Endothelial cell of umbilical vein (primary cell): ENCODE measurements at regions not wholly inside any gene's neighbourhood (a gene's known extent, or its start where the extent isn't known, plus 50 kb on each side); places are given as distances from the start of the nearest gene placed in this dataset.

ENCODE experiments used
- BruUV-seq: library from RNA; stranded (reverse); fragments of 400-500 nt; replicated peaks from 2 replicates; lab custom pipeline; 2021; lab: Mats Ljungman, UMichigan
- CTCF ChIA-PET: fragments of 300-600, 350-600 bp; sonication (Branson Sonifier 250); formaldehyde crosslinking; loops from one replicate; lab custom pipeline; 2021; ENCODE audit warnings: antibody characterized with exemption, inconsistent platforms; lab: Charles Lee
- POLR2A ChIA-PET: fragments of 300-600, 350-600 bp; sonication (Branson Sonifier 250); formaldehyde crosslinking; loops from one replicate; lab custom pipeline; 2021; ENCODE audit warnings: antibody characterized with exemption, inconsistent platforms; lab: Charles Lee
- DNase-seq: peaks from one replicate; pipeline ENCODE4 v3.0.0-alpha.2; 2011; ENCODE audit warnings: low read depth, low spot score
- FAIRE-seq: peaks from 2 replicates; lab custom pipeline; 2011; peaks lifted over from hg19 to GRCh38; lab: Jason Lieb, UNC
- H2AFZ ChIP-seq: 2 replicates; pipeline ENCODE4 v1.6.0; 2012; ENCODE audit warnings: low read depth, low read length, control low read depth, inconsistent platforms
- H3K27ac ChIP-seq: 2 replicates; pipeline ENCODE4 v1.5.1; 2011; ENCODE audit warnings: low read depth, mild to moderate bottlenecking, control low read depth, low read length, moderate library complexity; ENCODE audit not compliant: insufficient read depth
- H3K27me3 ChIP-seq, 2 experiments: 2 replicates each; pipeline versions ENCODE4 v1.6.0 to v1.6.1; 2011; ENCODE audit warnings: low read length in 2 of 2, mixed read lengths in 1 of 2; ENCODE audit not compliant: control insufficient read depth in 2 of 2, insufficient read depth in 2 of 2
- H3K36me3 ChIP-seq, 2 experiments: 2 replicates in 1 of 2; 3 replicates in 1 of 2; pipeline ENCODE4 v1.5.1; 2011; ENCODE audit warnings: low read length in 2 of 2, mild to moderate bottlenecking in 1 of 2, moderate library complexity in 1 of 2; ENCODE audit not compliant: control insufficient read depth in 2 of 2, insufficient read depth in 2 of 2; ENCODE audit errors: extremely low read depth in 1 of 2
- H3K4me1 ChIP-seq: 3 replicates; pipeline ENCODE4 v1.5.1; 2011; ENCODE audit warnings: mild to moderate bottlenecking, low read length; ENCODE audit not compliant: control insufficient read depth, insufficient read depth; ENCODE audit errors: extremely low read depth
- H3K4me2 ChIP-seq: 2 replicates; pipeline ENCODE4 v1.6.1; 2011; ENCODE audit warnings: low read length, control low read depth, mixed read lengths; ENCODE audit not compliant: insufficient read depth
- H3K4me3 ChIP-seq, 3 experiments: fragments of 200-600 bp in 1 of 3; sonication (generic), shearing (Covaris generic) in 1 of 3; replicated peaks in 1 of 3; 2 replicates each; pipeline ENCODE4 v1.5.1; 2011 to 2016; ENCODE audit warnings: control low read depth in 3 of 3, low read length in 3 of 3, mild to moderate bottlenecking in 2 of 3, inconsistent platforms in 1 of 3, low read depth in 1 of 3, moderate library complexity in 1 of 3; ENCODE audit not compliant: insufficient read depth in 1 of 3
- H3K79me2 ChIP-seq: 2 replicates; pipeline ENCODE4 v1.6.0; 2012; ENCODE audit warnings: low read length, inconsistent platforms; ENCODE audit not compliant: control insufficient read depth, insufficient read depth
- H3K9ac ChIP-seq: replicated peaks from 2 replicates; pipeline ENCODE3; 2011; ENCODE audit warnings: low read length, control low read depth; ENCODE audit not compliant: insufficient read depth; ENCODE audit errors: extremely low read depth
- H3K9me1 ChIP-seq: replicated peaks from 3 replicates; pipeline ENCODE4 v1.6.0; 2011; ENCODE audit warnings: mild to moderate bottlenecking, low read length; ENCODE audit not compliant: control insufficient read depth, insufficient read depth; ENCODE audit errors: extremely low read depth
- H3K9me3 ChIP-seq: replicated peaks from 2 replicates; pipeline ENCODE4 v1.5.1; 2012; ENCODE audit warnings: low read length, inconsistent platforms; ENCODE audit not compliant: control insufficient read depth, insufficient read depth
- H4K20me1 ChIP-seq: replicated peaks from 2 replicates; pipeline ENCODE3; 2011; ENCODE audit warnings: mild to moderate bottlenecking, low read length; ENCODE audit not compliant: control insufficient read depth, insufficient read depth; ENCODE audit errors: extremely low read depth
- EZH2 ChIP-seq: IDR thresholded peaks from 2 replicates; pipeline ENCODE4 v1.6.1; 2012; ENCODE audit warnings: borderline replicate concordance, low read depth, mild to moderate bottlenecking, moderate library complexity, low read length, inconsistent platforms; ENCODE audit not compliant: severe bottlenecking
- FOS ChIP-seq: IDR thresholded peaks from 2 replicates; pipeline ENCODE4 v1.6.1; 2011; ENCODE audit warnings: mild to moderate bottlenecking, low read length, moderate library complexity, borderline replicate concordance; ENCODE audit not compliant: insufficient read depth
- GATA2 ChIP-seq: IDR thresholded peaks from 2 replicates; pipeline ENCODE4 v1.7.0; 2011; ENCODE audit warnings: low read depth, mild to moderate bottlenecking, moderate library complexity, mixed read lengths, low read length; ENCODE audit not compliant: insufficient read length, insufficient read depth
- JUN ChIP-seq: IDR thresholded peaks from 2 replicates; pipeline ENCODE4 v1.6.1; 2011; ENCODE audit warnings: borderline replicate concordance, low read depth; ENCODE audit not compliant: insufficient read length, insufficient read depth
- MAX ChIP-seq: IDR thresholded peaks from 2 replicates; pipeline ENCODE4 v1.6.1; 2011; ENCODE audit not compliant: insufficient read depth, insufficient read length
- MYC ChIP-seq: IDR thresholded peaks from one replicate; pipeline ENCODE4 v1.6.1; 2011; ENCODE audit warnings: mild to moderate bottlenecking, low read depth, low read length
- POLR2A ChIP-seq: IDR thresholded peaks from 2 replicates; pipeline ENCODE4 v1.6.1; 2012; ENCODE audit warnings: low read depth, mild to moderate bottlenecking, control low read depth, low read length
- POLR2AphosphoS5 ChIP-seq: IDR thresholded peaks from 2 replicates; pipeline ENCODE4 v1.6.1; 2012; ENCODE audit warnings: low read depth, mild to moderate bottlenecking, control low read depth, low read length, moderate library complexity; ENCODE audit not compliant: insufficient read depth
- dilution Hi-C: fragments of 300-500 bp; cut with MboI; formaldehyde crosslinking; loops from one replicate; pipeline ENCODE4 v1.15.0; 2019; ENCODE audit warnings: low sequenced_read_pairs; ENCODE audit not compliant: extremely low pct_ligation_motif_present
- intact Hi-C: fragments of 100-400 bp; cut with micrococcal nuclease; formaldehyde crosslinking; loops from one replicate; pipeline ENCODE4 v1.10.0; 2022
- TF ChIP-seq, protein P1 (sequence below), 2 donors: IDR thresholded peaks; 1 replicate in 1 of 2; 2 replicates in 1 of 2; pipeline ENCODE4 v1.5.1; 2011; ENCODE audit warnings: low read length in 2 of 2, mild to moderate bottlenecking in 2 of 2, moderate library complexity in 2 of 2, control low read depth in 1 of 2, inconsistent platforms in 1 of 2, low read depth in 1 of 2; ENCODE audit not compliant: insufficient read depth in 1 of 2; ENCODE audit errors: extremely low read depth in 1 of 2

- DNase-seq (no peak), FAIRE-seq (no peak)
- Histone ChIP-seq H3K36me3 (no peaks in the 10 kb centered on the region), H3K4me3 (no peak overlapping the region), H3K9me3 (no peaks in the 10 kb centered on the region), H4K20me1 (no peaks in the 10 kb centered on the region), H2AFZ (no peak overlapping the region), H3K4me1 (no peaks in the 10 kb centered on the region), H3K4me2 (no peak overlapping the region), H3K9ac (no peak overlapping the region), H3K9me1 (no peaks in the 10 kb centered on the region), H3K27ac (no peak overlapping the region), H3K27me3 (no peaks in the 10 kb centered on the region), H3K79me2 (no peaks in the 10 kb centered on the region)
- POLR2A ChIA-PET: no interaction called here
- dilution Hi-C loops: no loop called here
- TF ChIP-seq GATA2: no peak
- TF ChIP-seq POLR2AphosphoS5: no peak
- no peak for TF ChIP-seq POLR2A
- TF ChIP-seq EZH2: no peak
- TF ChIP-seq, protein P1, sequence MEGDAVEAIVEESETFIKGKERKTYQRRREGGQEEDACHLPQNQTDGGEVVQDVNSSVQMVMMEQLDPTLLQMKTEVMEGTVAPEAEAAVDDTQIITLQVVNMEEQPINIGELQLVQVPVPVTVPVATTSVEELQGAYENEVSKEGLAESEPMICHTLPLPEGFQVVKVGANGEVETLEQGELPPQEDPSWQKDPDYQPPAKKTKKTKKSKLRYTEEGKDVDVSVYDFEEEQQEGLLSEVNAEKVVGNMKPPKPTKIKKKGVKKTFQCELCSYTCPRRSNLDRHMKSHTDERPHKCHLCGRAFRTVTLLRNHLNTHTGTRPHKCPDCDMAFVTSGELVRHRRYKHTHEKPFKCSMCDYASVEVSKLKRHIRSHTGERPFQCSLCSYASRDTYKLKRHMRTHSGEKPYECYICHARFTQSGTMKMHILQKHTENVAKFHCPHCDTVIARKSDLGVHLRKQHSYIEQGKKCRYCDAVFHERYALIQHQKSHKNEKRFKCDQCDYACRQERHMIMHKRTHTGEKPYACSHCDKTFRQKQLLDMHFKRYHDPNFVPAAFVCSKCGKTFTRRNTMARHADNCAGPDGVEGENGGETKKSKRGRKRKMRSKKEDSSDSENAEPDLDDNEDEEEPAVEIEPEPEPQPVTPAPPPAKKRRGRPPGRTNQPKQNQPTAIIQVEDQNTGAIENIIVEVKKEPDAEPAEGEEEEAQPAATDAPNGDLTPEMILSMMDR (IDR thresholded peaks at IDR 0.05; ENCODE audit: extremely low read depth in 1 of 2, insufficient read depth in 1 of 2, low read depth in 1 of 2, low read length in 2 of 2): no peak
- TF ChIP-seq MAX: no peak
- TF ChIP-seq JUN: no peak
- TF ChIP-seq FOS: no peak
- no peak for TF ChIP-seq MYC
- intact Hi-C loops: no loop called here
- CTCF ChIA-PET: interaction anchor here (0.9 kb wide), 1 partner anchor 9 kb away, joined by 3 read pairs; no protein-coding TSS in a partner anchor
- no TSS peak for BruUV-seq
Observed at GRCh38 chr11:114812733-114813132, 134.4 kb downstream of the NXPE2 start.
